ENCODE measurements at regions not wholly inside any gene's neighbourhood (a gene's known extent, or its start where the extent isn't known, plus 50 kb on each side); places are given as distances from the start of the nearest gene placed in this dataset.
"Not testable (repeated sequence)": the region's sequence is repeated elsewhere in the genome, so short reads cannot be mapped to it uniquely, and the experiment has no call there.

DNA sequence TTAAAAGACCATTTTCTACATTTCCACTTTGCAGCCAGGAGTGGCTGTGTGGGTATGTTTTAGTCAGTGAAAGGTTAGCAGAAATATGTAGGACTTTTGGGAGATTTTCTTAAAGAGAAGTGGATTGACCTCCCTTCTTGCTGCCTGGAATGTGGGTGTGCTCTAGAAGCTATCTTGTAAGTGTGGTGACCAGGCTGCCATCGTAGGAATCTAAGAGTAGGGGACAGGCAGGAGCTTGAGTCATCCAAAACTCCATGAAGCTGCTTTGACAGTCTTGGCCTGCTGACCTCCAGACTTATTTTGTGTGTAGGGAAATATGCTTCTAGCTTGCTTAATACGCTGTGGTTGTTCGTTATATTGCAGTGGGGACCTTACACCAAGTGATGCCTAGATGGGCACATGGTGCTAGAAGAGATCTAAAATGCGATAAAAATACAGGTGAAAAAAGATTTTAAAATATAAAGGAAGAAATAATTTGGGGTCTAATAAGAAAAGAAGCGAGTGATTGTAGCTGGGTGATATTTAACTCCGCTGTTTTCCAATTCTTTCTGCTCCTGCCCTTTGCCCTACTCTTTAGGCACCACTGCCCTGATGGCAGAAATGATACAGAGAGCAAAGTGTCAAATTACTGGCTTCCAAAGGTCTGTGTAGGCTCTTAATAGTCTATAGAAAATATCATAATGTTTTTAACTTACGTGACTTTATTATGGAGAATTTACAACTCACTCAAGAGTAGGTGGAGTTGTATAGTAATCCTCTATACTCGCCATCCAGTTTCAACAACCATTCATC, 298.2 kb upstream of the ZNF608 start:
- DNase-seq (ENCODE audit: low spot score), result no peak

- DNase-seq (ENCODE audit: low spot score), result no peak
Observed at GRCh38 chr5:125045646-125046045, 299.2 kb upstream of the ZNF608 start.

GRCh38 chr5:125046838-125047237, 300.4 kb upstream of the ZNF608 start:
- no peak for DNase-seq (ENCODE audit: low spot score)

DNA sequence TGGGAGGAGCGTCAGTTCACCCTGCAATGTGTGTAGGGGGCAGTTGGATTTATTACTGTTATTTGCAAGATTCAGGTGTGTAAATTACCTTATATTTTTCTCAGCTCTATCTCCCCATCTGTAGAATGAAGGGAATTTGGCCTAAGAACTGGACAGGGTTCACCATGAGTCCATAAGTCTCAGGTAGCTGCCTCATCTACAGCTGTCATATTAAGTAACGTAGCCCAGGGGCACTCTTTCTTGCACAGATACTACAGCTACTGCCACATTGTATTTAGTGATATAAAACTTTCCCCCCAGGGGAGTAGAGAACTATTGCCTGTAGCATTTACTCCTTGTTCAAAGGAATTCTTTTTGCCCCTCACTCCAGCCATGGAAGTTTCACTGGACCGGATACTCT, 301.4 kb upstream of the ZNF608 start:
- DNase-seq (ENCODE audit: low spot score), result peak; percentile 27

DNA sequence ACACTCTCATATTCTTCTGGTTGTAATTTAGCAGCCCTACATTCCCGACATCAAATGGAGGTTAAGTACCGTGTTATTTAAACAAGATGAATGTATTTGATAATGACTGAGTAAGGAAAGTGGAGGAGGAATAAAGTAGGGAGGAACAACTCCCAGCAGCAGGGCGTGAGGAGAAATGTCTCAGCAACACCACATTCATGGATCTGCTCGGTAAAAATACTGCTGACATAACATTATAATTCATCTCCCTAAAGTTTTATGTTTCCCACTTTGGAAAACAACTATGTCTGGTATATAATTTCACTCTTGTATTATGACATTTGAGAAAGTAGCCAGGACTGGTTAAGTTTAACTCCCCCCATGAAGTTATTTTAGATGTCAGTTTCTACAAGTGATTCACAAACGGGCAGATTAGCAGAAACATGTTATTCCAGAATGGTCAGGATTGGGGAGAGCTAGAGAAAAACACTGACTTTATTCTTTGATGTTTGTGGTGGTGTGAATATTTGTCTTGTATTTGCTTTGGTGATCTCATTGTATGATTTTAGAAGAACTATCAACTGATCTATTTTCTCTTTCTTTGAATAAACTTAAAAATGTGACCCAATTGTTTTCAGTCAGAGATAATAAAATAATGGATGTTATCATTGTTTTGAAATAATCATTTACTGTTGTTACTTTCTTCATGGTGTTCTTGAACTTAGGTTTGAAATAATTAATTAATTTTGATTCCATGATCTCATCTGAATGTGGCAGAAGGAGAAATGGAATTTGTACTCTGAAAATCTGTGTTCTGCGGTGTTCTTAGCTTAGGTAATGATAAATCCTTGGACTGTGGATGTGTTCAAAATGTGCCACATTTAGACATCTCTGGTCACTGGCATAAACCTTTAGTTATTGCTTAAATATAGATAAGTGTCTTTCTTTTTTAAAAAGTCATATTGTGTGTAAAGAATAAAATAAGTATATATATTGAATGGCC, 303.6 kb upstream of the ZNF608 start:
- no peak for DNase-seq (ENCODE audit: low spot score)

- DNase-seq (ENCODE audit: low spot score), result no peak
Observed at GRCh38 chr5:125050926-125051325, 304.5 kb upstream of the ZNF608 start.

GRCh38 chr5:125052584-125052983, 306.1 kb upstream of the ZNF608 start:
- no peak for DNase-seq (ENCODE audit: low spot score)

DNA sequence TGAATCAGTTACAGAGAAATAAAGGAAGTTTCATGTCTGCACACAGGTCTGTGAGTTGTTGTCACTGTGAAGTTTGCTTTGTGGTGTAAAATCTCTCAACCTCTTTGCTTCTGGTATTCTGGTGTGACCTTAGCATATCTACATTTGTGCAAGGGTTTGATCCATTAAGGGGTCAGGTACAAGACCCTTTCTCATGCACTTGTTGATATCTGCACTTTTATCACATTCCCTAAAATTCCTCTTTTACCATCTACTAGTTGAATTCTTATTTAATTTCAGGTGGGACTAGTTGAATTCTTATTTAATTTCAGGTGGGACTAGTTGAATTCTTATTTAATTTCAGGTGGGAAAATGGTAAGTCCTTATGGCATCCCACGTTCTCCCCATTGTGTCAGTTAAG, 306.7 kb upstream of the ZNF608 start:
- DNase-seq (ENCODE audit: low spot score), result no peak

DNA sequence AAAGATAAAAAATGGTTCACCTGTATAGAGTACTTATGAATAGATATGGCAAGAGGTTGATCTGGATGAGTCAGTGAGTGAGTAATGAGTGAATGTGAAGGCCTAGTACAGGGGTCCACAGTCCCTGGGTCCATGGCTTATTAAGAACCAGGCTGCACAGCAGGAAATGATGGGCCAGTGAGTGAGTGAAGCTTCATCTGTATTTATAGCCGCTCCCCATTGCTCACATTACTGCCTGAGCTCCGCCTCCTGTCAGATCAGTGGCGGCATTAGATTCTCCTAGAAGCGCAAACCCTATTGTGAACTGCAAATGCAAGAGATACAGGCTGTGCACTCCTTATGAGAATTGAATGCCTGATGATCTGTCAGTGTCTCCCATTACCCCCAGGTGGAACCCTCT, 307.7 kb upstream of the ZNF608 start:
- no peak for DNase-seq (ENCODE audit: low spot score)

DNA sequence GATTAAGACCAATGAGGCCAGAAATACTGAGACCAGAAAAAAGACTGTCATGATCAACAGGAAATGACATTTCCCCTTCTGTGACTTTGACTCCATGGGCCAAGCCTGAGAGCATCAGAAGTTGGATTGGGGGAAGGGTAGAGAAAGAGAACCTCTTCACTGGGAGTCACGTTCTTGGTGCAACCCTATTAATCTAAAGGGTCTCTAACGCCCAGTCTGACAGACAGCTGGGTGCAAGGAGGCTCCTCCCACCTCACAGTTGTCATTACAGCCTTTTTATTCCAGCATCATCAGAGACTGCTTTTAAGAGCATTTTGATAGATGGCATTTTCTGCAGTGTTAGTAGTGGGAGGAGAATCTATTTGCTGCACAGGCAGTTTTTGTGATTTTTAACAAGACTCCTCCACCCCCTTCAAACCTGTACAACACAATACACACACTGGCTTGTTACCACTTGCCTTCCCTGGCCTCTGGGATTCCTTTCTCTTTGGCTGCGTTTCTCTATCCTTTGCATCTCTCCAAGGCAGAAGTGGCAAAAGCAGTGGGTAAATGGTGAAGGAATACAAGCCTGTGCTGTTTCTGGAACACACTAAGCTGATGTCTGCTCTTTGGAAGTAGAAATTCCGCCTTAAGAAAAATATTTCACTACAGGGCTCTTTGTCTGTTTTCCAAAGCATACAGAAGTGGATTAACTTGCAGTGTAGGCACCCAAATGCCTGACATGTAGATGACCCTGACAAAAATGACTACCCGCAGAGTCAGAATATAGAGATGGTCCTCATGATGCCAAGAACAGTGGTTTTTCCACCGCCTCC, 310.4 kb upstream of the ZNF608 start:
- DNase-seq (ENCODE audit: low spot score), result no peak

DNA sequence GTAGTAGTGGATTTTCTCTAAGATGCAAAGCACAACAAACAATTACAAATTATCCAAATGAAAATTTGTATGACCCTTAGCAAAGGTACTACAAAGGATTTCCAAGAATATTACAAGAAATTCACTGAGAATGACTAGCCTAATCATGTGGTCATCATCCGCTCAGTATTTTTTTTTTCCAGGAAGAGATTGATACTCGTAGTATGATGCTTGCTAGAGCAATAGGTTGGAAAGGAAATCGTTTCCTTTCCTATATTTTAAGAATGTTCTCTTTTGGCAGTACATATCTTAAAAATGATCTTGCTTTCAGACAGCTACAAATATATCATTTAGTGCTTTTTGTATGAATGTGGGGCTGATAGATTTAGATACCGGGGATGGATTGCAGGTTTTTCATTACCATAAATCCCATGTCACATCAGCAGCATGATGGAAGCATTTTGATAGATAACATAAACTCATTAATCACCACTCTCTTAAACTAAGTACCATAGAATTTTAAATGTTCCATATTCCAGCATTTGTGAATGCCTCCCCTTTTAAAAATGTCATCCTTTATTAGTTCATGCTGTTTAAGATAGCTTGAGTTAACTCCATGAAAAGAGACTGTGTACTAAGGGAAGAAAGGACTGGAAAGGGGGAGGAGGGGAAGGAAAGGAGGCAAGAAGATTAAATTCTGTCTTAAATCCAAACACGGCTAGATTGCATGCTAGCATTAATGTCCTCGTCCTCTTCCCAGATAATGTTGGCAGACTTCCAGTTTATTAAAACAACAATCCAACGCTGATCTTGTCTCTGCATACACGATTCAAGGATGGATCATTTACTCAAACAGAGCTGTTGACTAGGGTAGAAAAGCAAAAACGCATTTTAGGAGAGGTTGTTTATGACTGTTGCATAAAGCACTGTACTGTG, 311.7 kb upstream of the ZNF608 start:
- peak; percentile 60 for DNase-seq (ENCODE audit: low spot score)

GRCh38 chr5:125059255-125060002, 313.0 kb upstream of the ZNF608 start:
- peak; percentile 65 for DNase-seq (ENCODE audit: low spot score)

DNA sequence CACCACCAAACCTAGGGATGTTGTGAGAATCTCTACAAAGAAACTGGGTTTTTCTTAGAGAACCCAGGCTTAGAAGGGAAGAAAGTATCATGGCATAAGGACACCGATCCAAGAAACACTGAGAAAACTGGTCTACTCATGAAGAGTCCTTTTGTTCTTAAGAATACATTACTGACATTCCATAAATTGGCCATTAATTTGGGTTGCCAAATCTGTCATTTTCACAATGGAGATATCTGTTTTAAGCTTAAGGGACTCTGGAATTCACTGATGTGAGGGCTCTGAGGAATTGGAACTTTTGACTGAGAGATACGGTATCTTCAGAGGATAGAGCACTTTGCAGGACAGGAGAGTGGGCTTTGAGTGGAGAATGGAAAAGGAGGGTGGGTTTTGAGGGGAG, 315.3 kb upstream of the ZNF608 start:
- no peak for DNase-seq (ENCODE audit: low spot score)

DNA sequence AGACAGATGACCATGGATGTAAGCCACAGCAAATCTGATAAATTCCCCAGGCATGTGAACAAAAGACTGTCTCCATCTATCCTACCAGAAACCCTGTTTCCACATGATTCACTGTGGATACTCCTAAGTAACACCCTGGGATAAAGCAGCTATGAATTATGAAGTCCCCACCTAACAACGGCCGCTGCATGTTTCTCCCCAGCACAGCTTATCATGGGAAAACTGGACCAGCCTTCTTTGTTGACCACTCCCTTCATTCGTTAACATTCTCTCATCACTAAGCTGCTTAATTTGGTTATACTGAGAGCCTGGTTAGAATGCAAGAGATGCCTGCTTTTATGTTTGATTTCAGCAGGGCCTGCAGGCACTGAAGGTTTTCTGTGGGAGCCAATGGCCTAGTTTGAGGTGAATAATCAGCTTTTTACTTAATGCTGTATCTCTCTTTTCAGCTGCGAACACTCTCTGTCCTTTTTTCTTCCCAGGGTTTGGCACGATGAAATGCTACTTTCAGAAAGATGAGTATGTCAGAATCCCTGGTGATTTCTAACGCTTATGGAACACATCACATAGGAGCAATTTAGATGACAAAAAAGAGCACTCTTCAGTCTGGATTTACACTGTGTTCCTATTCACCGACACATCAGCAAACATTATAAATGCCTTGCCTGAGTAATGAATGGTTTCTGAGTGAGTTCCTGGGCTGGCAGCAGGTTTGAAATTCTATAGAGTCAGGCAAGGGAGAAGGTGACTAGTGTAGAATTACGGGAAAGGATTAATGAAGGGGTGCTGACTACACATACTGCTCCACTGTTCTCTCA, 318.4 kb upstream of the ZNF608 start:
- DNase-seq (ENCODE audit: low spot score), result peak; percentile 64

- DNase-seq (ENCODE audit: low spot score), result no peak
Observed at GRCh38 chr5:125065741-125066140, 319.3 kb upstream of the ZNF608 start.

DNA sequence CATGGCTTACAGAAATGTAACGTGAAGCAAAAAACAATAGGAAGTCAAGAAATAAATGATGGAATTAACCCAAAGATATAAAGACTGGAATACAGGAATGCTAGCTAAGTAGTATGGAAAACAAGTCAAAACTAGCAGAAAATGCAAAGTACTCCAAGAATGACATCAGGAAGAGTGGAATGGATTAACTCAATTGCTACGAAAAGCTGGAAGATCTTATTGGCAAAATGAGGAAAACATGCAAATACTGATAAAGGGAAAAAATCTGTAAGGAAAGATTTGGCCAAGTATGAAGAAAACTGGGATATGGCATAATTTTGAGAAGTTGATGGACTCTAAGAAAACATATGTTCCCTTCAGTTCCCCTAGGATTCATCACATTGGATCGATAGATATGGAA, 324.5 kb upstream of the ZNF608 start:
- DNase-seq (ENCODE audit: low spot score), result no peak

- DNase-seq (ENCODE audit: low spot score), result no peak
Observed at GRCh38 chr5:125073090-125073489, 326.7 kb upstream of the ZNF608 start.

DNA sequence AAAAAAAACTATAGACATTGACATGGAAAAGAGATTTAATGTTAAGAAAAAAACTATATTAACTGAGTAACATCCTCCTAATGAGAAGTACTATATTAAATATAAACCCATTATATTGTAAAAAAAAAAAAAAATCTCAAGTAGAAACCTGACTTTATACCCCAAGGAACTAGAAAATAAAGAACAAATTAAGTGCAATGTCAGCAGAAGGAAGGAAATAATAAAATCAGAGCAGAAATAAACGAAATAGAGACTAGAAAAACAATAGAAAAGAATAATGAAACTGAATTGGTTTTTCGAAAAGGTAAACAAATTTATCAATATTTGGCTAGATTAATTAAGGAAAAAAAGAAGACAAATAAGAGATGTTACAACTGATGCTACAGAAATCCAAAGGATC, 329.1 kb upstream of the ZNF608 start:
- no peak for DNase-seq (ENCODE audit: low spot score)

DNA sequence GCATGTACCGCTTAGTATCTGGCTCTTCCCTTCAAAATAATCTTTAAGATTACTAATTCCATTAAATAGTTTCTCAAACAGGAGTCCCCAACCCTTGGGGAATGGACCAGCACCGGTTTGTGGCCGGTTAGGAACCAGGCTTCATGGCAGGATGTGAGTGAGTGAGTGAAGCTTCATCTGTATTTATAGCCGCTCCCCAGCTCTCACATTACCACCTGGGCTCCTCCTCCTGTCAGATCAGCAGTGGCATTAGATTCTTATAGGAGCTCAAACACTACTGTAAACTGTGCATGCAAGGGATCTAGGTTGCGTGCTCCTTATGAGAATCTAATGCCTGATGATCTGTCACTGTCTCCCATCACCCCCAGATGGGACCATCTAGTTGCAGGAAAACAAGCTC, 332.6 kb upstream of the ZNF608 start:
- not testable (repeated sequence) for DNase-seq (ENCODE audit: low spot score)
